NOMO-1 (cell line): ENCODE measurements at regions not wholly inside any gene's neighbourhood (a gene's known extent, or its start where the extent isn't known, plus 50 kb on each side); places are given as distances from the start of the nearest gene placed in this dataset.
"Not testable (repeated sequence)": the region's sequence is repeated elsewhere in the genome, so short reads cannot be mapped to it uniquely, and the experiment has no call there.

ENCODE experiments used
- DNase-seq, 2 experiments: peaks; one replicate each; lab custom pipeline; 2025; ENCODE audit not compliant: unreplicated experiment in 2 of 2; lab: John Stamatoyannopoulos, UW

- no peak for DNase-seq
These were observed 177.1 kb downstream of the RNF144A start for GRCh38 chr2:7094231-7094741.

GRCh38 chr2:7096726-7097352 is 179.6 kb downstream of the RNF144A start:
- DNase-seq, result no peak

GRCh38 chr2:7097353-7097895 is 180.2 kb downstream of the RNF144A start:
- peak; percentile 6 to 33 for DNase-seq

GRCh38 chr2:7098816-7099215 is 181.6 kb downstream of the RNF144A start:
- no peak for DNase-seq

- not testable (repeated sequence) for DNase-seq
These were observed 182.5 kb downstream of the RNF144A start for GRCh38 chr2:7099687-7100086.

GRCh38 chr2:7102826-7103225 is 185.6 kb downstream of the RNF144A start:
- DNase-seq, result no peak

- DNase-seq, result no peak
These were observed 191.8 kb downstream of the RNF144A start for GRCh38 chr2:7108792-7109532.

- DNase-seq, result no peak
These were observed 192.3 kb downstream of the RNF144A start for GRCh38 chr2:7109533-7109885.

- DNase-seq, result no peak
These were observed 194.4 kb downstream of the RNF144A start for GRCh38 chr2:7111626-7112025.

- DNase-seq, result no peak
These were observed 198.2 kb downstream of the RNF144A start for GRCh38 chr2:7115364-7115763.

GRCh38 chr2:7115906-7116305 is 198.7 kb downstream of the RNF144A start:
- DNase-seq, result no peak

- no peak for DNase-seq
These were observed 199.3 kb downstream of the RNF144A start for GRCh38 chr2:7116511-7116910.

- no peak for DNase-seq
These were observed 199.9 kb downstream of the RNF144A start for GRCh38 chr2:7117076-7117475.

GRCh38 chr2:7118606-7119131 is 201.5 kb downstream of the RNF144A start:
- DNase-seq, result no peak

- DNase-seq, result peak; percentile 5 to 30
These were observed 202.1 kb downstream of the RNF144A start for GRCh38 chr2:7119132-7119835.

GRCh38 chr2:7121851-7122250 is 204.6 kb downstream of the RNF144A start:
- no peak for DNase-seq

- DNase-seq, result no peak
These were observed 209.9 kb downstream of the RNF144A start for GRCh38 chr2:7127156-7127555.

- DNase-seq, result no peak
These were observed 210.5 kb downstream of the RNF144A start for GRCh38 chr2:7127687-7128086.

- no peak for DNase-seq
These were observed 214.0 kb downstream of the RNF144A start for GRCh38 chr2:7131261-7131660.

GRCh38 chr2:7132753-7133152 is 215.5 kb downstream of the RNF144A start:
- DNase-seq, result no peak

GRCh38 chr2:7133521-7133920 is 216.3 kb downstream of the RNF144A start:
- no peak for DNase-seq
